Endothelial cell (in vitro differentiated cells): ENCODE measurements at regions not wholly inside any gene's neighbourhood (a gene's known extent, or its start where the extent isn't known, plus 50 kb on each side); places are given as distances from the start of the nearest gene placed in this dataset.
A peak's percentile ranks its signal among the peaks of the same experiment; 100 is the strongest.
"Not testable (repeated sequence)": the region's sequence is repeated elsewhere in the genome, so short reads cannot be mapped to it uniquely, and the experiment has no call there.

Source experiments
- DNase-seq: peaks from one replicate; pipeline ENCODE4 v3.0.0; 2021; ENCODE audit warnings: low spot score
- H3K27ac Mint-ChIP-seq: one replicate; pipeline ENCODE4 v1.8.0; 2021; ENCODE audit warnings: mixed read lengths, inconsistent platforms; ENCODE audit not compliant: unreplicated experiment
- H3K27me3 Mint-ChIP-seq: one replicate; pipeline ENCODE4 v1.8.0; 2021; ENCODE audit warnings: mild to moderate bottlenecking, moderate library complexity, mixed read lengths, inconsistent platforms; ENCODE audit not compliant: unreplicated experiment
- H3K36me3 Mint-ChIP-seq: one replicate; pipeline ENCODE4 v1.8.0; 2021; ENCODE audit warnings: mild to moderate bottlenecking, low read depth, mixed read lengths, inconsistent platforms; ENCODE audit not compliant: unreplicated experiment
- H3K4me1 Mint-ChIP-seq: one replicate; pipeline ENCODE4 v1.8.0; 2021; ENCODE audit warnings: mild to moderate bottlenecking, mixed read lengths, inconsistent platforms; ENCODE audit not compliant: unreplicated experiment
- H3K4me3 Mint-ChIP-seq: one replicate; pipeline ENCODE4 v1.8.0; 2021; ENCODE audit warnings: mild to moderate bottlenecking, mixed read lengths, inconsistent platforms; ENCODE audit not compliant: unreplicated experiment
- H3K9me3 Mint-ChIP-seq: one replicate; pipeline ENCODE4 v1.8.0; 2021; ENCODE audit warnings: mixed read lengths, inconsistent platforms; ENCODE audit not compliant: unreplicated experiment
- TF ChIP-seq, protein P1 (sequence below): fragments of 200-600 bp; sonication (generic); IDR thresholded peaks from one replicate; pipeline ENCODE4 v1.5.0; 2021; ENCODE audit warnings: antibody characterized with exemption; ENCODE audit not compliant: unreplicated experiment

- H3K36me3 Mint-ChIP-seq, result peaks cover 20% of the 10 kb centered on the region
- H3K27ac Mint-ChIP-seq, result no peak overlapping the region
- peaks cover 23% of the 10 kb centered on the region for H3K9me3 Mint-ChIP-seq
- TF ChIP-seq, protein P1, sequence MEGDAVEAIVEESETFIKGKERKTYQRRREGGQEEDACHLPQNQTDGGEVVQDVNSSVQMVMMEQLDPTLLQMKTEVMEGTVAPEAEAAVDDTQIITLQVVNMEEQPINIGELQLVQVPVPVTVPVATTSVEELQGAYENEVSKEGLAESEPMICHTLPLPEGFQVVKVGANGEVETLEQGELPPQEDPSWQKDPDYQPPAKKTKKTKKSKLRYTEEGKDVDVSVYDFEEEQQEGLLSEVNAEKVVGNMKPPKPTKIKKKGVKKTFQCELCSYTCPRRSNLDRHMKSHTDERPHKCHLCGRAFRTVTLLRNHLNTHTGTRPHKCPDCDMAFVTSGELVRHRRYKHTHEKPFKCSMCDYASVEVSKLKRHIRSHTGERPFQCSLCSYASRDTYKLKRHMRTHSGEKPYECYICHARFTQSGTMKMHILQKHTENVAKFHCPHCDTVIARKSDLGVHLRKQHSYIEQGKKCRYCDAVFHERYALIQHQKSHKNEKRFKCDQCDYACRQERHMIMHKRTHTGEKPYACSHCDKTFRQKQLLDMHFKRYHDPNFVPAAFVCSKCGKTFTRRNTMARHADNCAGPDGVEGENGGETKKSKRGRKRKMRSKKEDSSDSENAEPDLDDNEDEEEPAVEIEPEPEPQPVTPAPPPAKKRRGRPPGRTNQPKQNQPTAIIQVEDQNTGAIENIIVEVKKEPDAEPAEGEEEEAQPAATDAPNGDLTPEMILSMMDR, result no peak
- H3K4me1 Mint-ChIP-seq, result peaks cover 14% of the 10 kb centered on the region
- no peak for DNase-seq
- H3K4me3 Mint-ChIP-seq, result no peak overlapping the region
- H3K27me3 Mint-ChIP-seq, result peaks cover 3% of the 10 kb centered on the region
Measured at GRCh38 chr6:170006071-170006899, 254.9 kb downstream of the ERMARD start.

DNA sequence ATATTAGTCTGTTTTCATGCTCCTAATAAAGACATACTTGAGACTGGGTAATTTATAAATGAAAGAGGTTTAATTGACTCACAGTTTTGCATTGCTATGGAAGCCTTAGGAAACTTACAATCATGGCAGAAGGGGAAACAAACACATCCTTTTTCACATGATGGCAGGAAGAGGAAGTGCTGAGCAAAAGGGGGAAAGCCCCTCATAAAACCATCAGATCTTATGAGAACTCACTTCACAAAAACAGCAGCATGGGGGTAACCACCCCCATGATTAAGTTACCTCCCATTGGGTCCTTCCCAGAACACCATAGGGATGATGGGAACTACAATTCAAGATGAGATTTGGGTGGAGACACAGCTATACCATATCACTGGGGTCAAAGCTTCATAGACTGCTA is 254.2 kb downstream of the ERMARD start:
- peaks cover 23% of the 10 kb centered on the region for H3K9me3 Mint-ChIP-seq
- H3K27me3 Mint-ChIP-seq, result peaks cover 5% of the 10 kb centered on the region
- H3K4me1 Mint-ChIP-seq, result peaks cover 8% of the 10 kb centered on the region
- TF ChIP-seq, protein P1, result no peak
- H3K4me3 Mint-ChIP-seq, result peak overlapping the region; percentile 8
- DNase-seq, result no peak
- H3K27ac Mint-ChIP-seq, result no peak overlapping the region
- peaks cover 22% of the 10 kb centered on the region for H3K36me3 Mint-ChIP-seq

DNA sequence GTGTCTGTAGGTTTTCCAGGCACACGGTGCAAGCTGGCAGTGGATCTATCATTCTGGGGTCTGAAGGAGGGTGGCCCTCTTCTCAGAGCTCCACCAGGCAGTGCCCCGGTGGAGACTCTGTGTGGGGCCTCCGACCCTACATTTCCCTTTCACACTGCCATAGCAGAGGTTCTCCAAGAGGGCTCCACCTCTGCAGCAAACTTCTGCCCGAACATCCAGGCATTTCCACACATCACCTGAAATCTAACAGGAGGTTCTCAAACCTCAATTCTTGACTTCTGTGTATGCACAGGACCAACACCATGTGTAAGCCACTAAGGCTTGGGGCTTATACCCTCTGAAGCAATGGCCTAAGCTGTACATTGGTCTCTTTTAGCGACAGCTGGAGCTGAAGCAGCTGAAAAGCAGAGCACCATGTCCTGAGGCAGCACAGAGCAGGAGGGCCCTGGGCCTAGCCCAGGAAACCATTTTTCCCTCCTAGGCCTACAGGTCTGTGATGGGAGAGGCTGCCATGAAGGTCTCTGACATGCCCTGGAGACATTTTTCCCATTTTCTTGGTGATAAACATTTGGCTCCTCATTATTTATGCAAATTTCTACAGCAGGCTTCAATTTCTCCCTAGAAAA is 253.3 kb downstream of the ERMARD start:
- H3K36me3 Mint-ChIP-seq, result peaks cover 23% of the 10 kb centered on the region
- H3K9me3 Mint-ChIP-seq, result peaks cover 23% of the 10 kb centered on the region
- peaks cover 10% of the 10 kb centered on the region for H3K4me1 Mint-ChIP-seq
- TF ChIP-seq, protein P1, result no peak
- H3K27me3 Mint-ChIP-seq, result peaks cover 5% of the 10 kb centered on the region
- no peak overlapping the region for H3K4me3 Mint-ChIP-seq
- no peak overlapping the region for H3K27ac Mint-ChIP-seq
- no peak for DNase-seq

- Mint-ChIP-seq H3K4me1 (peaks cover 10% of the 10 kb centered on the region), H3K27ac (no peak overlapping the region), H3K36me3 (peaks cover 23% of the 10 kb centered on the region), H3K4me3 (peak overlapping the region; percentile 15), H3K27me3 (peaks cover 5% of the 10 kb centered on the region), H3K9me3 (peaks cover 23% of the 10 kb centered on the region)
- TF ChIP-seq, protein P1, result no peak
- no peak for DNase-seq
Measured at GRCh38 chr6:170003451-170004160, 252.2 kb downstream of the ERMARD start.

DNA sequence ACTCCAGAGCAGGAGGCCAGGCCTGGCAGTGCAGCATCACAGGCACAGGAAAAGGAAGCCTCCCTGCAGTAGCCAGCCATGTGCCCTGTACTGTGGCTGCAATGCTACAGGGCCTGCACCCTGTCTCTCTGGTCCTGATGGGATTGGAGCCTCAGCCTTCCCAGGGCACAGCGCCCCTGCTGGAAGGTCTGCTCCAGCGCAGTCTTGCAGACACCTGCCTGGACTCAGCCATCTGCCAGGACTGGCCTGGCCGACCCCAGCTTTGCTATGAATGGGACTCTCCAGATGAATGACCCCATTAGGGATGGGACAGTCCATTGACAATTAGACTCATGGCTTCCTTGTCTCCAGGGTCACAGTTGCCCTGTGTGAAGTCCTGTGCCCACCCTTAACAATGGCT is 251.6 kb downstream of the ERMARD start:
- no peak for DNase-seq
- H3K4me3 Mint-ChIP-seq, result no peak overlapping the region
- peaks cover 5% of the 10 kb centered on the region for H3K27me3 Mint-ChIP-seq
- TF ChIP-seq, protein P1, result no peak
- peaks cover 23% of the 10 kb centered on the region for H3K9me3 Mint-ChIP-seq
- H3K36me3 Mint-ChIP-seq, result peaks cover 23% of the 10 kb centered on the region
- H3K27ac Mint-ChIP-seq, result no peak overlapping the region
- peaks cover 10% of the 10 kb centered on the region for H3K4me1 Mint-ChIP-seq

GRCh38 chr6:170001782-170002181 is 250.4 kb downstream of the ERMARD start:
- H3K36me3 Mint-ChIP-seq, result peaks cover 23% of the 10 kb centered on the region
- not testable (repeated sequence) for DNase-seq, H3K4me1 Mint-ChIP-seq, H3K27ac Mint-ChIP-seq, H3K4me3 Mint-ChIP-seq, H3K27me3 Mint-ChIP-seq
- peaks cover 23% of the 10 kb centered on the region for H3K9me3 Mint-ChIP-seq
